Psoas muscle (tissue), 7 donors: ENCODE measurements at regions not wholly inside any gene's neighbourhood (a gene's known extent, or its start where the extent isn't known, plus 50 kb on each side); places are given as distances from the start of the nearest gene placed in this dataset.

Experiments
- ATAC-seq, 4 donors: fragments of 200-7000 bp; cut with Tn5 transposase; one replicate each; pipeline ENCODE4 v1.9.1; 2020; ENCODE audit warnings: moderate library complexity in 3 of 4, mild to moderate bottlenecking in 2 of 4
- DNase-seq, 2 donors: peaks; one replicate each; pipeline ENCODE4 v3.0.0-alpha.2; 2020
- H3K27ac ChIP-seq: fragments of 200-600 bp; one replicate; pipeline ENCODE4 v1.8.0; 2022
- H3K27me3 ChIP-seq, 3 donors: fragments of 200-600 bp in 1 of 3; one replicate each; pipeline versions ENCODE4 v1.6.1 to v1.8.0; 2013 to 2022; ENCODE audit warnings: low read length in 2 of 3, mild to moderate bottlenecking in 2 of 3, moderate library complexity in 1 of 3; ENCODE audit not compliant: insufficient read depth in 3 of 3
- H3K36me3 ChIP-seq, 2 donors: fragments of 200-600 bp in 1 of 2; one replicate each; pipeline versions ENCODE4 v1.6.1 to v1.8.0; 2013 to 2022; ENCODE audit warnings: low read depth in 1 of 2, mild to moderate bottlenecking in 1 of 2, moderate library complexity in 1 of 2; ENCODE audit not compliant: insufficient read depth in 1 of 2
- H3K4me1 ChIP-seq: fragments of 200-600 bp; one replicate; pipeline ENCODE4 v1.8.0; 2022
- H3K4me3 ChIP-seq: fragments of 200-600 bp; one replicate; pipeline ENCODE4 v1.8.0; 2022; ENCODE audit warnings: mild to moderate bottlenecking
- H3K9me3 ChIP-seq: fragments of 200-600 bp; one replicate; pipeline ENCODE4 v1.8.0; 2022
- WGBS, 3 donors: extraction: QIAGEN DNeasy Blood & Tissue Kit; methylation state at CpG; one replicate each; pipeline versions ENCODE4 v1.1.6 to v1.1.7; 2013; 5-methylcytosine and 5-hydroxymethylcytosine counted together
- intact Hi-C, 2 donors: fragments of 100-400 bp; cut with DNase I; formaldehyde crosslinking; loops; one replicate each; pipeline versions ENCODE4 v1.11.0 to v1.14.2; 2022
- TF ChIP-seq, protein P1 (sequence below): fragments of 200-600 bp; IDR thresholded peaks from one replicate; pipeline ENCODE4 v1.8.0; 2022; ENCODE audit warnings: antibody characterized with exemption
- donor health status: healthy with polysubstance abuse.
- donor health status: DM: no; HTN: no; CAD: no; lungs with moderate emphysema.
- donor health status: Bipolar disorder and iron deficiency.
- donor health status: healthy.
- donor health status: DM: yes; HTN: yes; CAD: no.
- donor health status: DM: no; HTN: no; CAD: no.
- donor health status: DM: yes; HTN: yes; CAD: no.

DNA sequence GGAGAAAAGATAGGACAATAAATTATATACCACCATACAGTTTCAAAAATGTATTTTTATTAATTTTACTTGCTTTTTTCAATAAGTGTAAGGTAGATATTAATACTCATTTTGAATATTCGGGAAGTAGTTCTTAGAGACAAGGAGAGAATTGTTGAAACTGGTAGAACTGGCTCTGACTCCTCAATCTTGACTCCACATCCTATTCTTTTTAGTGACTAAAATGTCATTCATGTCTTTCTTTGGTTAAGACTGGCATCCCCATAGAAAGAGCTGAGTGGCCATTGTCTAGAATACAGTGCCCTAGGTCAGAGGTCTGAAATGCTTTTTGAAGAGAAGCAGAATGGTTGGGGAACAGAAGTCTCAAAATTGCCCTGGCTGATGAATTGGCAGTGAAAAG is 177.6 kb upstream of the LRIG3 start:
- no peak overlapping the region for H3K4me3 ChIP-seq
- DNase-seq (no peak), ATAC-seq (no peak)
- H3K9me3 ChIP-seq: no peaks in the 10 kb centered on the region
- H3K27ac ChIP-seq: no peak overlapping the region
- H3K4me1 ChIP-seq: no peaks in the 10 kb centered on the region
- intact Hi-C loops: no loop called here
- H3K27me3 ChIP-seq: no peaks in the 10 kb centered on the region
- no peaks in the 10 kb centered on the region for H3K36me3 ChIP-seq
- WGBS, 3 donors: 90 to 97% (median 96%) methylated on average over 1 of the region's 1 CpG
- TF ChIP-seq, protein P1, sequence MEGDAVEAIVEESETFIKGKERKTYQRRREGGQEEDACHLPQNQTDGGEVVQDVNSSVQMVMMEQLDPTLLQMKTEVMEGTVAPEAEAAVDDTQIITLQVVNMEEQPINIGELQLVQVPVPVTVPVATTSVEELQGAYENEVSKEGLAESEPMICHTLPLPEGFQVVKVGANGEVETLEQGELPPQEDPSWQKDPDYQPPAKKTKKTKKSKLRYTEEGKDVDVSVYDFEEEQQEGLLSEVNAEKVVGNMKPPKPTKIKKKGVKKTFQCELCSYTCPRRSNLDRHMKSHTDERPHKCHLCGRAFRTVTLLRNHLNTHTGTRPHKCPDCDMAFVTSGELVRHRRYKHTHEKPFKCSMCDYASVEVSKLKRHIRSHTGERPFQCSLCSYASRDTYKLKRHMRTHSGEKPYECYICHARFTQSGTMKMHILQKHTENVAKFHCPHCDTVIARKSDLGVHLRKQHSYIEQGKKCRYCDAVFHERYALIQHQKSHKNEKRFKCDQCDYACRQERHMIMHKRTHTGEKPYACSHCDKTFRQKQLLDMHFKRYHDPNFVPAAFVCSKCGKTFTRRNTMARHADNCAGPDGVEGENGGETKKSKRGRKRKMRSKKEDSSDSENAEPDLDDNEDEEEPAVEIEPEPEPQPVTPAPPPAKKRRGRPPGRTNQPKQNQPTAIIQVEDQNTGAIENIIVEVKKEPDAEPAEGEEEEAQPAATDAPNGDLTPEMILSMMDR: no peak

DNA sequence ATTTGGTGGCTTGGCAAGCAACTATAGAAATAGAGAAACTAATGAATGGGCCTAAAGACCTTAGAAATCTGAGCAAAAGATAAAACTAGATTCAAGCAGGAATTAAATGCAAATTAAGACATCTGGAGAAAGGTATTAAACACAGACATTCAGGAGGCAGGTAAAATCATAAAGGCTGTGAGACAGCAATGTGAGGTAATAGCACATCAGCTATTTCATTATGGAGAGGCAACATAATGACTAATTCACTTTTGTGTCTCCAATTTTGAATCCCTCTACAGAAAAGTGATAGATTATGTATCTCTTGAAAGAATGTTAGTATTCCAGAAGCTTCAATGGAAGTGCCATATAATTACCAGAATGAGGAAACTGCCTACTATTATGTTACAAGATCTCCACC is 175.9 kb upstream of the LRIG3 start:
- TF ChIP-seq, protein P1: no peak
- H3K4me1 ChIP-seq: no peaks in the 10 kb centered on the region
- DNase-seq (no peak), ATAC-seq (no peak)
- H3K27me3 ChIP-seq: no peaks in the 10 kb centered on the region
- H3K9me3 ChIP-seq: no peaks in the 10 kb centered on the region
- no peak overlapping the region for H3K27ac ChIP-seq
- H3K4me3 ChIP-seq: no peak overlapping the region
- H3K36me3 ChIP-seq: no peaks in the 10 kb centered on the region
- intact Hi-C loops: no loop called here

DNA sequence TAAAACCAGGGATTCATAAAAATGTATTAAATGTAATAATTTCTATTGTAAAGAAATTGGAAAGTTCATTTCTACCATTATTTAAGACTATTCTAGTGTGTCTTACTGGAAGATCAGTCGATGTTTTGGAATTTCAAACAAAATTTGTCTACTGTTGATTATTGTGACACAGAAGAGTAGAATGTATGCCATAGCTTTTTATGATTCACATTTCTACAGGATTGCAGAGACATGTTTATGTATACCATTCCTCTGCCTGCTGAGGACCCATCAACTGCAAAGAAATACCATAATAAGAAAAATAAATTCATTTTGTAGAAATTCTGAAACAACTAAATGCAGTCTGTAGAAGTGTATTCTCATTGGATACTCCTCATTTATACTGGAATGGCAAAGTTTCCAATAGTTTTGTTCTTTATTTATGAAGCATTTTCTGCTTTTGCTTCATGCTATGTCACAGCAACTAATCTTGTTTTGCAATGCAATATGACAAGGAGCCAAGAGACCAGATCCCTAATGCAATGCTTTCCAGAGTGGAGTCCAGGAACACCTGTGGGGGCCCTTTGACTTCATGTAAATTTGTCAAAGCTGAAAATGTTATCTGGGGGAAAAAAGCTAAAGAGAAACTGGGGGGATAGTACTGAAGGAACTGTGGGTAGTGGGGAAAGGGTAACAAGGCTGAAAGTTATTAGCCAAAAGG is 172.9 kb upstream of the LRIG3 start:
- ATAC-seq (no peak), DNase-seq (no peak)
- Histone ChIP-seq H3K4me1 (no peaks in the 10 kb centered on the region), H3K4me3 (no peak overlapping the region), H3K36me3 (no peaks in the 10 kb centered on the region), H3K9me3 (no peaks in the 10 kb centered on the region), H3K27ac (no peak overlapping the region), H3K27me3 (no peaks in the 10 kb centered on the region)
- TF ChIP-seq, protein P1: no peak
- intact Hi-C loops: no loop called here
- 93 to 97% (median 97%) methylated on average over 1 of the region's 1 CpG for WGBS, 3 donors

DNA sequence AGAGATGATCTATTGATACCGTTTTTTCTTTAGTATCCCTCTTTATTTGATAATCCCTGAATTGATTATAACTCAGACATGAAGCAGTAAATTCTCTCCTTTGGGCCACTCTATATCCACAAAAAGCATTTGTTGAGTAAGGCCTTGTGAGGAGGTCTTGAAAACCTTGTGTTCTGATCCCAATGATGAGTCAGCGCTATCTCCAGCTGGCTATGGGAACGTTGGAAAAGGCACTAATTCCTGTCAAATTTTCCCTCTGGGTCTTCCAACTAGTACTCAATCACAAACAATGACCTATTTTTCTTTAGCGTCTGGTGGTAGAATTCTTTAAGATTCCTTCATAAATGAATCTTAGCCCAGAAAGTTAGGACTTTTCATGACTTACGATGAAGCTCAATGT is 168.4 kb upstream of the LRIG3 start:
- DNase-seq: no peak
- no peaks in the 10 kb centered on the region for H3K4me1 ChIP-seq
- H3K9me3 ChIP-seq: no peaks in the 10 kb centered on the region
- TF ChIP-seq, protein P1: no peak
- no peak overlapping the region for H3K27ac ChIP-seq
- no peaks in the 10 kb centered on the region for H3K27me3 ChIP-seq
- H3K36me3 ChIP-seq: no peaks in the 10 kb centered on the region
- intact Hi-C loops: no loop called here
- 50 to 67% (median 55%) methylated on average over 5 of the region's 5 CpGs for WGBS, 3 donors
- ATAC-seq: no peak
- no peak overlapping the region for H3K4me3 ChIP-seq

DNA sequence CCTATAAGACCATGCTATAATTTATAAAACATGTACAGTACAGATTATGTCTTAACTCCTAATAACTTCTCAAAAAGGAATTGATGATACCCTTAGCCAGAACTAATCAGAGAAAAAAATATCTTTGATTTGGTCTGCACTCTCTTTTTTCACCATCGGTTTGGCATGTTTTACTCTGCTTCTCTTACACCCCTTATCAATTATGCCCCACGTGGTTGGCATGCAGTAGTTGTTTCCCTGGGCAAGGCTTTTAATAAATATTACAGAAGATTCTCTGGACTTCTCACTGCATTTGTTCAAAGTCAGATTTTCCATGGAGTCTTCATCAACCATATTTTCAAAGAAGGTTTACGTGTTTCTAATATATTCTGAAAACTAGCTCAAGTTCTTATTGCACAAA is 167.4 kb upstream of the LRIG3 start:
- H3K9me3 ChIP-seq: no peaks in the 10 kb centered on the region
- DNase-seq (no peak), ATAC-seq (no peak)
- H3K4me3 ChIP-seq: no peak overlapping the region
- no peaks in the 10 kb centered on the region for H3K4me1 ChIP-seq
- TF ChIP-seq, protein P1: no peak
- 63 to 77% (median 70%) methylated on average over 3 of the region's 3 CpGs for WGBS, 3 donors
- H3K36me3 ChIP-seq: no peaks in the 10 kb centered on the region
- H3K27ac ChIP-seq: no peak overlapping the region
- no peaks in the 10 kb centered on the region for H3K27me3 ChIP-seq
- intact Hi-C loops: no loop called here
